GM12872 (cell line): ENCODE measurements at regions not wholly inside any gene's neighbourhood (a gene's known extent, or its start where the extent isn't known, plus 50 kb on each side); places are given as distances from the start of the nearest gene placed in this dataset.

ENCODE experiments used
- TF ChIP-seq, protein P1 (sequence below): IDR thresholded peaks from 3 replicates; pipeline ENCODE4 v1.5.1; 2011; ENCODE audit warnings: low read depth, mild to moderate bottlenecking, low read length, moderate library complexity; ENCODE audit not compliant: insufficient read depth

DNA sequence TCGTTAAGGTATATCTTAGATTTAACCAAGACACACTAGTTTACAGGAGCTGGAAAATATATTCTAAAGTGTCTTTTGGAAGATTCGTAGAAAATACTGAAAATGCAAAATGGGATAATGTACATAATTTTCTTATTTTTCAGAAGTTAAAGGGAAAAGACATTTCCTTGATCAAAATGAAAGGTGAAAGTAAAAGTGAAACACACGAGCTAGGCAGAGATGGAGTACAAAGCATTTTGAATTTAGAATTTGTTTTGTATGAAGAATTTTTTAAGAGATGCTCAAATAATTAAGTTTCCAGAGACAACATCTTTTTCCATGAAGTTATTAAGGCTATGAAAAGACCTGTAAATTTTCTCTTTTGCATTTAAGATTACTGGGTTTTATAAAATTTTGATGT, 2192.6 kb upstream of the AGA start:
- TF ChIP-seq, protein P1, sequence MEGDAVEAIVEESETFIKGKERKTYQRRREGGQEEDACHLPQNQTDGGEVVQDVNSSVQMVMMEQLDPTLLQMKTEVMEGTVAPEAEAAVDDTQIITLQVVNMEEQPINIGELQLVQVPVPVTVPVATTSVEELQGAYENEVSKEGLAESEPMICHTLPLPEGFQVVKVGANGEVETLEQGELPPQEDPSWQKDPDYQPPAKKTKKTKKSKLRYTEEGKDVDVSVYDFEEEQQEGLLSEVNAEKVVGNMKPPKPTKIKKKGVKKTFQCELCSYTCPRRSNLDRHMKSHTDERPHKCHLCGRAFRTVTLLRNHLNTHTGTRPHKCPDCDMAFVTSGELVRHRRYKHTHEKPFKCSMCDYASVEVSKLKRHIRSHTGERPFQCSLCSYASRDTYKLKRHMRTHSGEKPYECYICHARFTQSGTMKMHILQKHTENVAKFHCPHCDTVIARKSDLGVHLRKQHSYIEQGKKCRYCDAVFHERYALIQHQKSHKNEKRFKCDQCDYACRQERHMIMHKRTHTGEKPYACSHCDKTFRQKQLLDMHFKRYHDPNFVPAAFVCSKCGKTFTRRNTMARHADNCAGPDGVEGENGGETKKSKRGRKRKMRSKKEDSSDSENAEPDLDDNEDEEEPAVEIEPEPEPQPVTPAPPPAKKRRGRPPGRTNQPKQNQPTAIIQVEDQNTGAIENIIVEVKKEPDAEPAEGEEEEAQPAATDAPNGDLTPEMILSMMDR: no peak

GRCh38 chr4:179662522-179662921, 2220.3 kb upstream of the AGA start:
- TF ChIP-seq, protein P1: no peak

- TF ChIP-seq, protein P1: no peak
Measured at GRCh38 chr4:179663641-179664429, 2221.6 kb upstream of the AGA start.

DNA sequence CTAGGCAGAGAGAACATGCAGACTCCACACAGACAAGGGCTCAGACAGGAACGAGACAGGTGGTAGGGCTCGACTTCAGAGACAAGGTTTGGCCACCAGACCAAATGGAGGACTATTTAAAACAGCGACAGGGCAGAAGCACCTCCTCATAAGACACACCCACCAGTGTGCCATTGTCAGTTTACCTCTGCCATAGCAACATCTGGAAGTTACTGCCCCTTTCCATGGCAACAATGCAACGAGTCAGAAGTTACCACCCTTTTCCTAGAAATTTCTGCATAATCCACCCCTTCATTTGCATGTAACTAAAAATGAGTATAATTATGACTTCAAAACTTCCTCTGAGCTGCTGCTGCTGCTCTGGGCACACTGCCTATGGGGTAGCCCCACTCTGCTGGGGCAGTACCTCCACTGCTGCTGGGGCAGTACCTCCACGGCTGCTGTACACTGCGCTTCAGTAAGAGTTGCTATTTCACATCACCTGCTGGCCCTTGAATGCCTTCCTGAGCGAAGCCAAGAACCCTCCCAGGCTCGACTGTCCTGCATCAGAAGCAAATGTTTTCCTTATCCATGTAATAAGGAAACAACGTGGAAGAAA, 2222.3 kb upstream of the AGA start:
- TF ChIP-seq, protein P1: no peak

DNA sequence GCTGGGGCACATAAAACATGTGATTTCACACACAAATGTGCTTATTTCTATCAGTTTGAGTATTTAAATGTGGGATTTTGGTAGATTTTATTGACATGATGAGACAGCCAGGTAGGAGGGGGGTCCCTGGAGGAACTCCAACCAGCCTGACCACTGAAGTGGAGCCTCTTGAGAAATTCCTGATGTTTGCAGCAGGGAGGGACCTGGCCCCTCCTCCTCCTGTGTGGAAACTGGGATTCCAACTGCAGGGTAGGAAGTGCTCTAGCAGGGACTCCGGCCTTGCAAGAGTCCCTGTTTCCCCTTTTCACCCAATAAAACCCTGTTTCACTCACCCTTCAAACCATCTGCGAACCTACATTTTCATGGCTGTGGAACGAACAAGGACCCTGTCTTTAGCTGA, 2224.0 kb upstream of the AGA start:
- TF ChIP-seq, protein P1: no peak

DNA sequence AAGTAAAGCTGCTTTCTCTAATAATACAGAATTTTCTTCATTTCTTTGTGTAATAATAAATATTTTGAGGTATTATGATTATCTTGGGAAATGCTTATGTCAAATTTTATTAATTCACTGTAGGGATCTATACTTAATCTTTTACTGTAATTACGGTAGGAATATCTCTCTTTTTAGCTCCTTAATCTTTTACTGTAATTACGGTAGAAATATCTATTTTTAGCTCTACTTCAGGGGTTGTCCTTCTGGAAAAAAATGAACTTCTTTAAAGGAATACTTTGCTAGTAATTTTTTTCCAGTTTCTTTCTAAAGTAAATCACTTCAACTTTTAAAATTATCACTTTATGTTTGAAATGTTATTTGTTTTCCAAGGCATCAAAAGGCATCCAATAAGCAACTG, 2229.4 kb upstream of the AGA start:
- TF ChIP-seq, protein P1: no peak

DNA sequence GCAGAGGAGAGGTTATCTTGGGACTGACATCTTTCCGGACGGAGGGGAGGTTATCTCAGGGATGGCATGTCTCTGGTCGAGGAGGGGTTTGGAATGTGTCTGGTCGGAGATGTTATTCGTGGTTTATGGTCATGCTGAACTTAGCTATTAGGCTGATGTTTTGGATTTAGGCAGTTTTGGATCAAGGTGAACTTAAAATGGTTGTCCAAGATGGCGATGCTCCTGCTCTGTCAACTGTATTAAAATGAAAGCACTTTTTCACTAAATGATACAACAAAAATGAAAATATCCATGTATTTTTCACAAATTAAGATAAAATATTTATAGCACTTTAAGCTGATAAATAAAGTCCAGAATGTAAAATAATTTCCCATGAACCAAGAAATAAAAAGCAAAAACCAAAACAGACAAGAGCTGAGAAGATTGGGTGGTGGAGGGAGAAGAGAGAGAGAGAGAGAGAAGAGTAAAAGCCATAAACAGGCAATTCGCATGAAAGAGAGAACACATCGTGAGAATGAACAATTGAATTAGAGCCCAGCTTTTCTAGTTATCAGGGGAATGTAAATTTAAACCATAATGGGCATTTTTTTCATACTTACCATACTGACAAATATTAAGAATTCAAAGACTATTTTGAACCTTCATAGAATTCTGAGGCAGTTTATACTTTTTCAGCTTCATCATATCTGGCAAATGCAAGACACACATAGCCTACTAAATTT, 2236.0 kb upstream of the AGA start:
- TF ChIP-seq, protein P1: no peak
